ENCODE measurements at regions not wholly inside any gene's neighbourhood (a gene's known extent, or its start where the extent isn't known, plus 50 kb on each side); places are given as distances from the start of the nearest gene placed in this dataset.

- no CpG with 5 or more reads among the region's 34 CpGs for WGBS (ENCODE audit: insufficient coverage, insufficient read length)
- Histone ChIP-seq H3K36me3 (ENCODE audit: control insufficient read depth, insufficient read depth, low read length) (no peaks in the 10 kb centered on the region), H3K9me3 (ENCODE audit: control insufficient read depth, insufficient read depth, low read length) (peaks cover 2% of the 10 kb centered on the region; the same call in 1 of the 2 replicates), H3K27ac (ENCODE audit: low read length) (no peak overlapping the region), H3K27me3 (ENCODE audit: control insufficient read depth, insufficient read depth, low read length) (no peaks in the 10 kb centered on the region), H3K4me1 (ENCODE audit: control insufficient read depth, insufficient read depth, low read length) (no peaks in the 10 kb centered on the region), H3K4me3 (ENCODE audit: low read length) (no peak overlapping the region)
- no peak for DNase-seq (ENCODE audit: low read depth, low spot score)
Measured at GRCh38 chr19:29439688-29440550, 85.9 kb upstream of the VSTM2B start.

- no CpG with 5 or more reads among the region's 7 CpGs for WGBS (ENCODE audit: insufficient coverage, insufficient read length)
- H3K27ac ChIP-seq (ENCODE audit: low read length), result no peak overlapping the region
- H3K36me3 ChIP-seq (ENCODE audit: control insufficient read depth, insufficient read depth, low read length), result no peaks in the 10 kb centered on the region
- no peak overlapping the region for H3K4me3 ChIP-seq (ENCODE audit: low read length)
- DNase-seq (ENCODE audit: low read depth, low spot score), result no peak
- no peaks in the 10 kb centered on the region for H3K27me3 ChIP-seq (ENCODE audit: control insufficient read depth, insufficient read depth, low read length)
- H3K4me1 ChIP-seq (ENCODE audit: control insufficient read depth, insufficient read depth, low read length), result no peaks in the 10 kb centered on the region
- peaks cover 2% of the 10 kb centered on the region; the same call in 1 of the 2 replicates for H3K9me3 ChIP-seq (ENCODE audit: control insufficient read depth, insufficient read depth, low read length)
Measured at GRCh38 chr19:29442094-29442493, 83.7 kb upstream of the VSTM2B start.

- no peak for DNase-seq (ENCODE audit: low read depth, low spot score)
- WGBS (ENCODE audit: insufficient coverage, insufficient read length), result no CpG with 5 or more reads among the region's 5 CpGs
- Histone ChIP-seq H3K4me3 (ENCODE audit: low read length) (no peak overlapping the region), H3K27me3 (ENCODE audit: control insufficient read depth, insufficient read depth, low read length) (no peaks in the 10 kb centered on the region), H3K9me3 (ENCODE audit: control insufficient read depth, insufficient read depth, low read length) (peaks cover 2% of the 10 kb centered on the region; the same call in 1 of the 2 replicates), H3K4me1 (ENCODE audit: control insufficient read depth, insufficient read depth, low read length) (no peaks in the 10 kb centered on the region), H3K36me3 (ENCODE audit: control insufficient read depth, insufficient read depth, low read length) (no peaks in the 10 kb centered on the region), H3K27ac (ENCODE audit: low read length) (no peak overlapping the region)
Measured at GRCh38 chr19:29442910-29443309, 82.9 kb upstream of the VSTM2B start.

GRCh38 chr19:29445246-29445645 is 80.5 kb upstream of the VSTM2B start:
- H3K4me3 ChIP-seq (ENCODE audit: low read length), result no peak overlapping the region
- H3K4me1 ChIP-seq (ENCODE audit: control insufficient read depth, insufficient read depth, low read length), result no peaks in the 10 kb centered on the region
- no peak for DNase-seq (ENCODE audit: low read depth, low spot score)
- no peaks in the 10 kb centered on the region for H3K27me3 ChIP-seq (ENCODE audit: control insufficient read depth, insufficient read depth, low read length)
- no peaks in the 10 kb centered on the region for H3K36me3 ChIP-seq (ENCODE audit: control insufficient read depth, insufficient read depth, low read length)
- no CpG with 5 or more reads among the region's 4 CpGs for WGBS (ENCODE audit: insufficient coverage, insufficient read length)
- no peak overlapping the region for H3K27ac ChIP-seq (ENCODE audit: low read length)
- no peaks in the 10 kb centered on the region for H3K9me3 ChIP-seq (ENCODE audit: control insufficient read depth, insufficient read depth, low read length)

GRCh38 chr19:29446361-29446760 is 79.4 kb upstream of the VSTM2B start:
- Histone ChIP-seq H3K27me3 (ENCODE audit: control insufficient read depth, insufficient read depth, low read length) (no peaks in the 10 kb centered on the region), H3K4me3 (ENCODE audit: low read length) (no peak overlapping the region), H3K36me3 (ENCODE audit: control insufficient read depth, insufficient read depth, low read length) (no peaks in the 10 kb centered on the region), H3K4me1 (ENCODE audit: control insufficient read depth, insufficient read depth, low read length) (no peaks in the 10 kb centered on the region), H3K9me3 (ENCODE audit: control insufficient read depth, insufficient read depth, low read length) (no peaks in the 10 kb centered on the region), H3K27ac (ENCODE audit: low read length) (no peak overlapping the region)
- no CpG with 5 or more reads among the region's 4 CpGs for WGBS (ENCODE audit: insufficient coverage, insufficient read length)
- no peak for DNase-seq (ENCODE audit: low read depth, low spot score)

- Histone ChIP-seq H3K36me3 (ENCODE audit: control insufficient read depth, insufficient read depth, low read length) (no peaks in the 10 kb centered on the region), H3K27ac (ENCODE audit: low read length) (no peak overlapping the region), H3K27me3 (ENCODE audit: control insufficient read depth, insufficient read depth, low read length) (no peaks in the 10 kb centered on the region), H3K4me3 (ENCODE audit: low read length) (no peak overlapping the region), H3K4me1 (ENCODE audit: control insufficient read depth, insufficient read depth, low read length) (no peaks in the 10 kb centered on the region), H3K9me3 (ENCODE audit: control insufficient read depth, insufficient read depth, low read length) (no peaks in the 10 kb centered on the region)
- no CpG with 5 or more reads among the region's 8 CpGs for WGBS (ENCODE audit: insufficient coverage, insufficient read length)
- DNase-seq (ENCODE audit: low read depth, low spot score), result no peak
Measured at GRCh38 chr19:29448046-29448445, 77.7 kb upstream of the VSTM2B start.

GRCh38 chr19:29449371-29449770 is 76.4 kb upstream of the VSTM2B start:
- Histone ChIP-seq H3K27me3 (ENCODE audit: control insufficient read depth, insufficient read depth, low read length) (no peaks in the 10 kb centered on the region), H3K4me1 (ENCODE audit: control insufficient read depth, insufficient read depth, low read length) (no peaks in the 10 kb centered on the region), H3K4me3 (ENCODE audit: low read length) (no peak overlapping the region), H3K27ac (ENCODE audit: low read length) (no peak overlapping the region), H3K9me3 (ENCODE audit: control insufficient read depth, insufficient read depth, low read length) (no peaks in the 10 kb centered on the region), H3K36me3 (ENCODE audit: control insufficient read depth, insufficient read depth, low read length) (no peaks in the 10 kb centered on the region)
- DNase-seq (ENCODE audit: low read depth, low spot score), result no peak
- no CpG with 5 or more reads among the region's 5 CpGs for WGBS (ENCODE audit: insufficient coverage, insufficient read length)

GRCh38 chr19:29450306-29450705 is 75.5 kb upstream of the VSTM2B start:
- Histone ChIP-seq H3K4me1 (ENCODE audit: control insufficient read depth, insufficient read depth, low read length) (no peaks in the 10 kb centered on the region), H3K27ac (ENCODE audit: low read length) (no peak overlapping the region), H3K36me3 (ENCODE audit: control insufficient read depth, insufficient read depth, low read length) (no peaks in the 10 kb centered on the region), H3K27me3 (ENCODE audit: control insufficient read depth, insufficient read depth, low read length) (no peaks in the 10 kb centered on the region), H3K9me3 (ENCODE audit: control insufficient read depth, insufficient read depth, low read length) (no peaks in the 10 kb centered on the region), H3K4me3 (ENCODE audit: low read length) (no peak overlapping the region)
- no peak for DNase-seq (ENCODE audit: low read depth, low spot score)
- WGBS (ENCODE audit: insufficient coverage, insufficient read length), result no CpG with 5 or more reads among the region's 4 CpGs

- no CpG with 5 or more reads among the region's 4 CpGs for WGBS (ENCODE audit: insufficient coverage, insufficient read length)
- Histone ChIP-seq H3K27me3 (ENCODE audit: control insufficient read depth, insufficient read depth, low read length) (no peaks in the 10 kb centered on the region), H3K9me3 (ENCODE audit: control insufficient read depth, insufficient read depth, low read length) (no peaks in the 10 kb centered on the region), H3K36me3 (ENCODE audit: control insufficient read depth, insufficient read depth, low read length) (no peaks in the 10 kb centered on the region), H3K4me1 (ENCODE audit: control insufficient read depth, insufficient read depth, low read length) (no peaks in the 10 kb centered on the region), H3K27ac (ENCODE audit: low read length) (no peak overlapping the region), H3K4me3 (ENCODE audit: low read length) (no peak overlapping the region)
- DNase-seq (ENCODE audit: low read depth, low spot score), result no peak
Measured at GRCh38 chr19:29450812-29451211, 75.0 kb upstream of the VSTM2B start.

GRCh38 chr19:29454109-29454508 is 71.7 kb upstream of the VSTM2B start:
- no peaks in the 10 kb centered on the region for H3K4me1 ChIP-seq (ENCODE audit: control insufficient read depth, insufficient read depth, low read length)
- no peaks in the 10 kb centered on the region for H3K9me3 ChIP-seq (ENCODE audit: control insufficient read depth, insufficient read depth, low read length)
- H3K4me3 ChIP-seq (ENCODE audit: low read length), result no peak overlapping the region
- WGBS (ENCODE audit: insufficient coverage, insufficient read length), result no CpG with 5 or more reads among the region's 15 CpGs
- no peak overlapping the region for H3K27ac ChIP-seq (ENCODE audit: low read length)
- no peak for DNase-seq (ENCODE audit: low read depth, low spot score)
- H3K27me3 ChIP-seq (ENCODE audit: control insufficient read depth, insufficient read depth, low read length), result no peaks in the 10 kb centered on the region
- no peaks in the 10 kb centered on the region for H3K36me3 ChIP-seq (ENCODE audit: control insufficient read depth, insufficient read depth, low read length)

GRCh38 chr19:29457413-29457812 is 68.4 kb upstream of the VSTM2B start:
- no peaks in the 10 kb centered on the region for H3K4me1 ChIP-seq (ENCODE audit: control insufficient read depth, insufficient read depth, low read length)
- no peak overlapping the region for H3K27ac ChIP-seq (ENCODE audit: low read length)
- no peaks in the 10 kb centered on the region for H3K9me3 ChIP-seq (ENCODE audit: control insufficient read depth, insufficient read depth, low read length)
- no peak overlapping the region for H3K4me3 ChIP-seq (ENCODE audit: low read length)
- WGBS (ENCODE audit: insufficient coverage, insufficient read length), result no CpG with 5 or more reads among the region's 1 CpG
- no peaks in the 10 kb centered on the region for H3K27me3 ChIP-seq (ENCODE audit: control insufficient read depth, insufficient read depth, low read length)
- H3K36me3 ChIP-seq (ENCODE audit: control insufficient read depth, insufficient read depth, low read length), result no peaks in the 10 kb centered on the region
- DNase-seq (ENCODE audit: low read depth, low spot score), result no peak

Data from iPS DF 6.9 (cell line).